WTC11 (cell line): ENCODE measurements at regions not wholly inside any gene's neighbourhood (a gene's known extent, or its start where the extent isn't known, plus 50 kb on each side); places are given as distances from the start of the nearest gene placed in this dataset.

Source experiments
- E2F5 ChIP-seq: sonication (generic); formaldehyde crosslinking; IDR thresholded peaks from 2 replicates; pipeline ENCODE4 v1.8.1; 2022; ENCODE audit warnings: mild to moderate bottlenecking, moderate library complexity, missing genetic modification reagents
- ESRRA ChIP-seq: sonication (generic); formaldehyde crosslinking; IDR thresholded peaks from 2 replicates; pipeline ENCODE4 v1.8.1; 2022; ENCODE audit warnings: mild to moderate bottlenecking, missing genetic modification reagents, borderline replicate concordance
- KAT7 ChIP-seq: sonication (generic); formaldehyde crosslinking; IDR thresholded peaks from 2 replicates; pipeline ENCODE4 v1.8.1; 2023; ENCODE audit warnings: missing genetic modification reagents, mild to moderate bottlenecking, borderline replicate concordance
- NR1H2 ChIP-seq: sonication (generic); formaldehyde crosslinking; IDR thresholded peaks from 2 replicates; pipeline ENCODE4 v1.9.0; 2021; ENCODE audit warnings: mild to moderate bottlenecking, moderate library complexity, missing genetic modification reagents
- PREB ChIP-seq: sonication (generic); formaldehyde crosslinking; IDR thresholded peaks from 2 replicates; pipeline ENCODE4 v1.8.1; 2022; ENCODE audit warnings: mild to moderate bottlenecking, missing genetic modification reagents, moderate library complexity, borderline replicate concordance
- SP1 ChIP-seq: sonication (generic); formaldehyde crosslinking; conservative IDR thresholded peaks from 2 replicates; pipeline ENCODE4 v1.8.1; 2022; ENCODE audit warnings: missing genetic modification reagents
- TCF7 ChIP-seq: sonication (generic); formaldehyde crosslinking; IDR thresholded peaks from 2 replicates; pipeline ENCODE4 v1.8.0; 2022; ENCODE audit warnings: mild to moderate bottlenecking, low read depth, missing genetic modification reagents, moderate library complexity
- TEAD4 ChIP-seq: sonication (generic); formaldehyde crosslinking; IDR thresholded peaks from 2 replicates; pipeline ENCODE4 v1.8.0; 2022; ENCODE audit warnings: mild to moderate bottlenecking, missing genetic modification reagents
- TP53 ChIP-seq: sonication (generic); formaldehyde crosslinking; IDR thresholded peaks from 2 replicates; pipeline ENCODE4 v1.8.1; 2023; ENCODE audit warnings: mild to moderate bottlenecking, missing genetic modification reagents
- TF ChIP-seq, protein P1 (sequence below): fragments of 200-600 bp; IDR thresholded peaks from 2 replicates; pipeline ENCODE4 v1.8.0; 2022; ENCODE audit warnings: antibody characterized with exemption
- TF ChIP-seq, protein P2 (sequence below): sonication (generic); formaldehyde crosslinking; IDR thresholded peaks from 2 replicates; pipeline ENCODE4 v1.8.0; 2022; ENCODE audit warnings: mild to moderate bottlenecking, missing genetic modification reagents
- TF ChIP-seq, protein P3 (sequence below): sonication (generic); formaldehyde crosslinking; IDR thresholded peaks from 2 replicates; pipeline ENCODE4 v1.8.1; 2023; ENCODE audit warnings: mild to moderate bottlenecking, missing genetic modification reagents, moderate library complexity

DNA sequence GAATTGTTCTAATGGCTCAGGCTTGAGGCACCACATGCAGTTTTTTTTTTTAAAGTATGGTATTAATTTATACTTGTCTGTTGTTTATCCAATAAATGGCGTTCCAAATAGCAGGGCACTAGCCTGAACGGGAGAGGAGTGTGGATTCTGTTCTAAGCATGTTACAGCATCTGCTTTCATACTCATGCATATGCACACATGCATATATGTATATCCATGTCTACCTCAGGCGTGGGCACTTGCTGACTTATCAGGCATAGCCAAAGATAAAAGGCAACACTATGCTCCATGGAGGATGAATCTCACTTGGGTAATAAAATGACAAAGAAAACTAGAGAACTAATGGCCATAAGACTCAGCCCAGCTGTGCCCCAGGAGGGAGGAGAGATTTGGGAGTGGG is 393.8 kb downstream of the GADD45G start:
- TF ChIP-seq, protein P1, sequence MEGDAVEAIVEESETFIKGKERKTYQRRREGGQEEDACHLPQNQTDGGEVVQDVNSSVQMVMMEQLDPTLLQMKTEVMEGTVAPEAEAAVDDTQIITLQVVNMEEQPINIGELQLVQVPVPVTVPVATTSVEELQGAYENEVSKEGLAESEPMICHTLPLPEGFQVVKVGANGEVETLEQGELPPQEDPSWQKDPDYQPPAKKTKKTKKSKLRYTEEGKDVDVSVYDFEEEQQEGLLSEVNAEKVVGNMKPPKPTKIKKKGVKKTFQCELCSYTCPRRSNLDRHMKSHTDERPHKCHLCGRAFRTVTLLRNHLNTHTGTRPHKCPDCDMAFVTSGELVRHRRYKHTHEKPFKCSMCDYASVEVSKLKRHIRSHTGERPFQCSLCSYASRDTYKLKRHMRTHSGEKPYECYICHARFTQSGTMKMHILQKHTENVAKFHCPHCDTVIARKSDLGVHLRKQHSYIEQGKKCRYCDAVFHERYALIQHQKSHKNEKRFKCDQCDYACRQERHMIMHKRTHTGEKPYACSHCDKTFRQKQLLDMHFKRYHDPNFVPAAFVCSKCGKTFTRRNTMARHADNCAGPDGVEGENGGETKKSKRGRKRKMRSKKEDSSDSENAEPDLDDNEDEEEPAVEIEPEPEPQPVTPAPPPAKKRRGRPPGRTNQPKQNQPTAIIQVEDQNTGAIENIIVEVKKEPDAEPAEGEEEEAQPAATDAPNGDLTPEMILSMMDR = no peak
- TF ChIP-seq, protein P2, sequence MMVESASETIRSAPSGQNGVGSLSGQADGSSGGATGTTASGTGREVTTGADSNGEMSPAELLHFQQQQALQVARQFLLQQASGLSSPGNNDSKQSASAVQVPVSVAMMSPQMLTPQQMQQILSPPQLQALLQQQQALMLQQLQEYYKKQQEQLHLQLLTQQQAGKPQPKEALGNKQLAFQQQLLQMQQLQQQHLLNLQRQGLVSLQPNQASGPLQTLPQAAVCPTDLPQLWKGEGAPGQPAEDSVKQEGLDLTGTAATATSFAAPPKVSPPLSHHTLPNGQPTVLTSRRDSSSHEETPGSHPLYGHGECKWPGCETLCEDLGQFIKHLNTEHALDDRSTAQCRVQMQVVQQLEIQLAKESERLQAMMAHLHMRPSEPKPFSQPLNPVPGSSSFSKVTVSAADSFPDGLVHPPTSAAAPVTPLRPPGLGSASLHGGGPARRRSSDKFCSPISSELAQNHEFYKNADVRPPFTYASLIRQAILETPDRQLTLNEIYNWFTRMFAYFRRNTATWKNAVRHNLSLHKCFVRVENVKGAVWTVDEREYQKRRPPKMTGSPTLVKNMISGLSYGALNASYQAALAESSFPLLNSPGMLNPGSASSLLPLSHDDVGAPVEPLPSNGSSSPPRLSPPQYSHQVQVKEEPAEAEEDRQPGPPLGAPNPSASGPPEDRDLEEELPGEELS (CRISPR knock-in tag) = no peak
- TF ChIP-seq E2F5 (no peak), PREB (CRISPR knock-in tag) (no peak), TP53 (no peak), TEAD4 (no peak), KAT7 (CRISPR knock-in tag) (no peak), SP1 (CRISPR knock-in tag) (no peak), ESRRA (CRISPR knock-in tag) (no peak), TCF7 (CRISPR knock-in tag) (no peak), NR1H2 (no peak)
- TF ChIP-seq, protein P3, sequence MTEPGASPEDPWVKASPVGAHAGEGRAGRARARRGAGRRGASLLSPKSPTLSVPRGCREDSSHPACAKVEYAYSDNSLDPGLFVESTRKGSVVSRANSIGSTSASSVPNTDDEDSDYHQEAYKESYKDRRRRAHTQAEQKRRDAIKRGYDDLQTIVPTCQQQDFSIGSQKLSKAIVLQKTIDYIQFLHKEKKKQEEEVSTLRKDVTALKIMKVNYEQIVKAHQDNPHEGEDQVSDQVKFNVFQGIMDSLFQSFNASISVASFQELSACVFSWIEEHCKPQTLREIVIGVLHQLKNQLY (CRISPR knock-in tag) = no peak
